Fibroblast of lung (primary cell): ENCODE measurements at regions not wholly inside any gene's neighbourhood (a gene's known extent, or its start where the extent isn't known, plus 50 kb on each side); places are given as distances from the start of the nearest gene placed in this dataset.

ENCODE experiments used
- DNase-seq, 2 donors: peaks; one replicate each; pipeline versions ENCODE4 v3.0.0 to v3.0.0-alpha.2; 2010; ENCODE audit warnings: low read depth in 2 of 2
- H2AFZ ChIP-seq: 2 replicates; pipeline ENCODE4 v1.5.1; 2012; ENCODE audit warnings: low read length, control low read depth, inconsistent platforms
- H3K27ac ChIP-seq: 2 replicates; pipeline ENCODE4 v1.5.1; 2011; ENCODE audit warnings: low read length, control low read depth; ENCODE audit not compliant: insufficient read depth
- H3K27me3 ChIP-seq: 2 replicates; pipeline ENCODE4 v1.5.1; 2011; ENCODE audit warnings: mild to moderate bottlenecking, low read length; ENCODE audit not compliant: control insufficient read depth, insufficient read depth
- H3K36me3 ChIP-seq: 2 replicates; pipeline ENCODE4 v1.5.1; 2011; ENCODE audit warnings: low read length; ENCODE audit not compliant: control insufficient read depth, insufficient read depth
- H3K4me1 ChIP-seq: 2 replicates; pipeline ENCODE4 v1.5.1; 2011; ENCODE audit warnings: low read length; ENCODE audit not compliant: control insufficient read depth, insufficient read depth; ENCODE audit errors: extremely low read depth
- H3K4me2 ChIP-seq: 2 replicates; pipeline ENCODE4 v1.5.1; 2011; ENCODE audit warnings: low read length, control low read depth; ENCODE audit not compliant: insufficient read depth; ENCODE audit errors: extremely low read depth
- H3K4me3 ChIP-seq, 4 experiments: fragments of 200-600 bp in 1 of 4; sonication (generic) in 1 of 4; replicated peaks in 1 of 4; 2 replicates each; pipeline ENCODE4 v1.5.1; 2011 to 2016; ENCODE audit warnings: low read length in 4 of 4, low read depth in 3 of 4, mild to moderate bottlenecking in 3 of 4, control low read depth in 2 of 4, inconsistent platforms in 1 of 4, mixed read lengths in 1 of 4; ENCODE audit not compliant: insufficient read depth in 1 of 4; ENCODE audit errors: control extremely low read depth in 1 of 4
- H3K79me2 ChIP-seq: 2 replicates; pipeline ENCODE4 v1.5.1; 2012; ENCODE audit warnings: mild to moderate bottlenecking, low read length, inconsistent platforms; ENCODE audit not compliant: control insufficient read depth, insufficient read depth
- H3K9ac ChIP-seq: 2 replicates; pipeline ENCODE4 v1.5.1; 2011; ENCODE audit warnings: mild to moderate bottlenecking, low read length, control low read depth; ENCODE audit not compliant: insufficient read depth
- H3K9me3 ChIP-seq: 2 replicates; pipeline ENCODE4 v1.5.1; 2012; ENCODE audit warnings: low read depth, low read length; ENCODE audit not compliant: control insufficient read depth, insufficient read depth
- H4K20me1 ChIP-seq: 2 replicates; pipeline ENCODE4 v1.5.1; 2011; ENCODE audit warnings: low read length; ENCODE audit not compliant: control insufficient read depth, insufficient read depth; ENCODE audit errors: extremely low read depth
- EZH2 ChIP-seq: IDR thresholded peaks from 2 replicates; pipeline ENCODE4 v1.5.1; 2012; ENCODE audit warnings: low read length, control low read depth, mild to moderate bottlenecking; ENCODE audit errors: missing control alignments
- TF ChIP-seq, protein P1 (sequence below), 2 donors: IDR thresholded peaks in 1 of 2; conservative IDR thresholded peaks in 1 of 2; 1 replicate in 1 of 2; 2 replicates in 1 of 2; pipeline ENCODE4 v1.5.1; 2011 to 2012; ENCODE audit warnings: low read length in 2 of 2, control low read depth in 1 of 2, inconsistent platforms in 1 of 2, low read depth in 1 of 2, mild to moderate bottlenecking in 1 of 2

DNA sequence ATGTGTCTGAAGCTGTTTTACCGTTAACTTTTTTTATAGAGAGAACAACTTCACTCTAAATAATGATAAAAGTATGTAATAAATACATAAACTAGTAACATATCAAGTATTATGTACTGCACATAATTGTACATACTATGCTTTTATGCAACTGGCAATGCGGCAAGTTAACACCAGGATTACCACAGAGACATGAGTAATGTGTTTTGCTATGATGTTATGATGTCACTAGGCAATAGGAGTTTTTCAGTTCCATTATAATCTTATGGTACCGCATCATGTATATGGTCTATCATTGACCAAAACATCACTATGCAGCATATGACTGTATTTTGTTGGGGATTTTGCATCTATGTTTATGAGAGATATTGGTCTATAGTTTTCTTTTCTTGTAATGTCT is 326.4 kb upstream of the TARS1 start:
- Histone ChIP-seq H3K4me3 (no peak overlapping the region), H3K9ac (no peak overlapping the region), H3K36me3 (no peaks in the 10 kb centered on the region), H2AFZ (no peak overlapping the region), H3K27me3 (no peaks in the 10 kb centered on the region), H4K20me1 (no peaks in the 10 kb centered on the region), H3K9me3 (no peaks in the 10 kb centered on the region), H3K4me2 (no peak overlapping the region), H3K79me2 (no peaks in the 10 kb centered on the region), H3K4me1 (no peaks in the 10 kb centered on the region), H3K27ac (no peak overlapping the region)
- TF ChIP-seq, protein P1, sequence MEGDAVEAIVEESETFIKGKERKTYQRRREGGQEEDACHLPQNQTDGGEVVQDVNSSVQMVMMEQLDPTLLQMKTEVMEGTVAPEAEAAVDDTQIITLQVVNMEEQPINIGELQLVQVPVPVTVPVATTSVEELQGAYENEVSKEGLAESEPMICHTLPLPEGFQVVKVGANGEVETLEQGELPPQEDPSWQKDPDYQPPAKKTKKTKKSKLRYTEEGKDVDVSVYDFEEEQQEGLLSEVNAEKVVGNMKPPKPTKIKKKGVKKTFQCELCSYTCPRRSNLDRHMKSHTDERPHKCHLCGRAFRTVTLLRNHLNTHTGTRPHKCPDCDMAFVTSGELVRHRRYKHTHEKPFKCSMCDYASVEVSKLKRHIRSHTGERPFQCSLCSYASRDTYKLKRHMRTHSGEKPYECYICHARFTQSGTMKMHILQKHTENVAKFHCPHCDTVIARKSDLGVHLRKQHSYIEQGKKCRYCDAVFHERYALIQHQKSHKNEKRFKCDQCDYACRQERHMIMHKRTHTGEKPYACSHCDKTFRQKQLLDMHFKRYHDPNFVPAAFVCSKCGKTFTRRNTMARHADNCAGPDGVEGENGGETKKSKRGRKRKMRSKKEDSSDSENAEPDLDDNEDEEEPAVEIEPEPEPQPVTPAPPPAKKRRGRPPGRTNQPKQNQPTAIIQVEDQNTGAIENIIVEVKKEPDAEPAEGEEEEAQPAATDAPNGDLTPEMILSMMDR (conservative IDR thresholded peaks at IDR 0.05 in 1 of 2, IDR thresholded peaks at IDR 0.05 in 1 of 2; ENCODE audit: low read depth in 1 of 2, low read length in 2 of 2): no peak
- TF ChIP-seq EZH2: no peak
- no peak for DNase-seq

DNA sequence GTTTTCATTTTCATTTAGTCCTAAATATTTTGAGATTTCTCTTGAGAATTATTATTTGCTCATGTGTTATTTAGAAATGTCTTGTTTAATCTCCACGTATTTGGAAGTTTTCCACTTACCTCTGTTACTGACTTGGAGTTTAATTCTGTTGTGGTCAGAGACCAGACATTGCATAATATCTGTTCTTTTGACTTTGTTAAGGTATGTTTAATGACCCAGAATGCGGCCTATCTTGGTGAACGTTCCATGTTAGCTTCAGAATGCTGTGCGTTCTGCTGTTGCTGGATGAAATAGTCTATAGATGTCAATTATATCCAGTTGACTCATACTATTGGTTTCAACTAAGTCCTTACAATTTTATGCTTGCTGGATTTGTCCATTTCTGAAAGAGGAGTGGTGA is 325.3 kb upstream of the TARS1 start:
- no peaks in the 10 kb centered on the region for H3K27me3 ChIP-seq
- no peak for TF ChIP-seq EZH2
- TF ChIP-seq, protein P1 (conservative IDR thresholded peaks at IDR 0.05 in 1 of 2, IDR thresholded peaks at IDR 0.05 in 1 of 2; ENCODE audit: low read depth in 1 of 2, low read length in 2 of 2): no peak
- H4K20me1 ChIP-seq: no peaks in the 10 kb centered on the region
- no peaks in the 10 kb centered on the region for H3K9me3 ChIP-seq
- H3K4me1 ChIP-seq: no peaks in the 10 kb centered on the region
- no peak overlapping the region for H2AFZ ChIP-seq
- no peak overlapping the region for H3K9ac ChIP-seq
- H3K4me3 ChIP-seq: no peak overlapping the region
- no peaks in the 10 kb centered on the region for H3K79me2 ChIP-seq
- peak in 1 of 2 donors; percentile 61 for DNase-seq
- H3K36me3 ChIP-seq: no peaks in the 10 kb centered on the region
- no peak overlapping the region for H3K27ac ChIP-seq
- H3K4me2 ChIP-seq: no peak overlapping the region

DNA sequence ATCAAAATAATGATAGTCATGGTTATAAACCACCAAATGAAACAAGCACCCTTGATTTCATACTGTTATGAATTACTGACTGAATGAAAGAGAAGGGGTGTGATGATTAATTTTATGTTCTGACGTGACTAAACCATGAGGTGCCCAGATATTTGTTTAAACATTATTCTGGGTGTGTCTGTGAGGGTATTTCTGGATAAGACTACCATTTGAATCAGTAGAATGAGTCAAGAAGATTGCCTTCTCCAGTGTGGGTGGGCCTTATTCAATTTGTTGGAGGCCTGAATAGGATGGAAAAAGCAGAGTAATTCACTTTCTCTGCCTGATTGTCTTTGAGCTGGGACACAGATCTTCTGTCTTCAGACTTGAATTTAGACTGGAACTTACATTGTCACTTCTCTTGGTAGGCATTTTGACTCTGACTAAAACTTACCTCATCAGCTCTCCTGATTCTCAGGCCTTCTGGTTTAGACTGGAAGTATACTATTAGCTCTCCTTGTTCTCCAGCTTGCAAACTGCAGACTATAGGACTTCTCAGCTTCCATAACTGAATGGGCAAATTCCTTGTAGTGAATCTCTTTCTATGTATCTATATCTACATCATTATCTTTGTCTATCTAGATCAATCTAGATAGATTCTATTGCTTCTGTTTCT is 321.9 kb upstream of the TARS1 start:
- H3K36me3 ChIP-seq: no peaks in the 10 kb centered on the region
- no peak overlapping the region for H3K9ac ChIP-seq
- DNase-seq: peak in 1 of 2 donors; percentile 74
- H2AFZ ChIP-seq: no peak overlapping the region
- H3K4me1 ChIP-seq: no peaks in the 10 kb centered on the region
- H3K27me3 ChIP-seq: no peaks in the 10 kb centered on the region
- H3K27ac ChIP-seq: no peak overlapping the region
- no peak overlapping the region for H3K4me2 ChIP-seq
- TF ChIP-seq, protein P1 (conservative IDR thresholded peaks at IDR 0.05 in 1 of 2, IDR thresholded peaks at IDR 0.05 in 1 of 2; ENCODE audit: low read depth in 1 of 2, low read length in 2 of 2): no peak
- no peak for TF ChIP-seq EZH2
- no peaks in the 10 kb centered on the region for H3K79me2 ChIP-seq
- no peaks in the 10 kb centered on the region for H4K20me1 ChIP-seq
- no peaks in the 10 kb centered on the region for H3K9me3 ChIP-seq
- H3K4me3 ChIP-seq: no peak overlapping the region
